ENCODE measurements at regions not wholly inside any gene's neighbourhood (a gene's known extent, or its start where the extent isn't known, plus 50 kb on each side); places are given as distances from the start of the nearest gene placed in this dataset.

DNA sequence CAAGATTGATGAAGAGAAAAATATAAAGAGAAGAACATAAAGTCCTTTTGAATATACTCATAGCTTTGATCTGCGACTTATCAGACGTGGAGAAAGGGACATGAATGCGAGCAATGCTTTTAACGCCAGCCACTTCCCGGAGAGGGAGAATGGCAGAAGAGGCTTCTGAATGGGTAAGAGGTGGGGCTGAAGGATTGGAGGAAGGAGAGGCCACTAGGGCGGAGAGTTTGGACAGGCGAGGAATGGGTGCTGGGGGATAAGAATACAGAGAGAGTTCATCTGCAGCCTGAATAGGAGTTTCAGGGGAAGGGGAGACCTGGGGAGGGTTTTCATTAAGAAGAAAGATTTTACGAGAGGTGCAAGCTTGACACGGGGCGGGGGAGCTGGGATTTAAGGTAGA is 2534.9 kb downstream of the PCDH7 start:
- H3K79me2 ChIP-seq (ENCODE audit: insufficient read depth, low read depth, low read length), result no peaks in the 10 kb centered on the region
- H3K4me2 ChIP-seq (ENCODE audit: low read length), result no peak overlapping the region
- TF ChIP-seq, protein P1, sequence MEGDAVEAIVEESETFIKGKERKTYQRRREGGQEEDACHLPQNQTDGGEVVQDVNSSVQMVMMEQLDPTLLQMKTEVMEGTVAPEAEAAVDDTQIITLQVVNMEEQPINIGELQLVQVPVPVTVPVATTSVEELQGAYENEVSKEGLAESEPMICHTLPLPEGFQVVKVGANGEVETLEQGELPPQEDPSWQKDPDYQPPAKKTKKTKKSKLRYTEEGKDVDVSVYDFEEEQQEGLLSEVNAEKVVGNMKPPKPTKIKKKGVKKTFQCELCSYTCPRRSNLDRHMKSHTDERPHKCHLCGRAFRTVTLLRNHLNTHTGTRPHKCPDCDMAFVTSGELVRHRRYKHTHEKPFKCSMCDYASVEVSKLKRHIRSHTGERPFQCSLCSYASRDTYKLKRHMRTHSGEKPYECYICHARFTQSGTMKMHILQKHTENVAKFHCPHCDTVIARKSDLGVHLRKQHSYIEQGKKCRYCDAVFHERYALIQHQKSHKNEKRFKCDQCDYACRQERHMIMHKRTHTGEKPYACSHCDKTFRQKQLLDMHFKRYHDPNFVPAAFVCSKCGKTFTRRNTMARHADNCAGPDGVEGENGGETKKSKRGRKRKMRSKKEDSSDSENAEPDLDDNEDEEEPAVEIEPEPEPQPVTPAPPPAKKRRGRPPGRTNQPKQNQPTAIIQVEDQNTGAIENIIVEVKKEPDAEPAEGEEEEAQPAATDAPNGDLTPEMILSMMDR (conservative IDR thresholded peaks at IDR 0.05; ENCODE audit: low read length), result no peak
- TF ChIP-seq EZH2phosphoT487 (IDR thresholded peaks at IDR 0.05; ENCODE audit: borderline replicate concordance, low read depth, low read length), result no peak
- no peaks in the 10 kb centered on the region for H3K36me3 ChIP-seq (ENCODE audit: insufficient read depth, low read length)
- no peak for DNase-seq (ENCODE audit: low spot score)
- no peaks in the 10 kb centered on the region for H3K9me3 ChIP-seq (ENCODE audit: low read length)
- no peak overlapping the region for H2AFZ ChIP-seq (ENCODE audit: low read length)
- BruUV-seq (replicated peaks), result no TSS peak
- H3K9me2 ChIP-seq (ENCODE audit: insufficient read depth, low read length), result no peaks in the 10 kb centered on the region
- H3K27ac ChIP-seq (ENCODE audit: low read depth, low read length, poor library complexity, severe bottlenecking), result no peak overlapping the region
- no peaks in the 10 kb centered on the region for H3K4me1 ChIP-seq (ENCODE audit: insufficient read depth, low read length, poor library complexity, severe bottlenecking)
- ChIA-PET CTCF (ENCODE audit: unreplicated experiment) (no interaction called here), POLR2A (no interaction called here)
- H3K4me3 ChIP-seq (ENCODE audit: low read depth, low read length, poor library complexity, severe bottlenecking), result no peak overlapping the region
- intact Hi-C loops (cut with micrococcal nuclease; ENCODE audit: unreplicated experiment), result no loop called here
- no peaks in the 10 kb centered on the region for H4K20me1 ChIP-seq (ENCODE audit: insufficient read depth, low read length)

DNA sequence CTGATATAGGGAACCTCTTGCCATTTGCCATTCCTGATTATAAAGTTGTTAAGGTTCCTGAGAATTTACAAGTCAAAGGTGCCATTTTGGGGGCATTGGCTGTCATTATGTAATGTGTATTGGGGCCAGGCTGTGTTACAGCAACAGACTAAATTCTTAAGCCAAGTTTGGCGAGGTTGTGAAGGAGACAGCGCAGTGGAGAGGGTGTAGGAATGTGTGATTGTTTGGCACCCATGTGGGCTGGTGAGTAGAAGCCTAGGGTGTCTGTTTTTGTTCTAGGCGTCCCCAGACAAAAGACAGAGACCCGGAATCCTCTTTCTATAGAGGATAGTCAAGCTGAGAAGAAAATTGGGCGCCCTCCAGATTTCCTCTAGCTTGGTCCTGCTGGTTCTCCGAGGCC is 2535.3 kb downstream of the PCDH7 start:
- DNase-seq (ENCODE audit: low spot score), result no peak
- no TSS peak for BruUV-seq (replicated peaks)
- no peaks in the 10 kb centered on the region for H3K36me3 ChIP-seq (ENCODE audit: insufficient read depth, low read length)
- no peaks in the 10 kb centered on the region for H3K79me2 ChIP-seq (ENCODE audit: insufficient read depth, low read depth, low read length)
- ChIA-PET CTCF (ENCODE audit: unreplicated experiment) (no interaction called here), POLR2A (no interaction called here)
- H3K4me1 ChIP-seq (ENCODE audit: insufficient read depth, low read length, poor library complexity, severe bottlenecking), result no peaks in the 10 kb centered on the region
- H4K20me1 ChIP-seq (ENCODE audit: insufficient read depth, low read length), result no peaks in the 10 kb centered on the region
- no peaks in the 10 kb centered on the region for H3K9me3 ChIP-seq (ENCODE audit: low read length)
- no peak overlapping the region for H3K4me3 ChIP-seq (ENCODE audit: low read depth, low read length, poor library complexity, severe bottlenecking)
- intact Hi-C loops (cut with micrococcal nuclease; ENCODE audit: unreplicated experiment), result no loop called here
- no peak overlapping the region for H3K27ac ChIP-seq (ENCODE audit: low read depth, low read length, poor library complexity, severe bottlenecking)
- H3K9me2 ChIP-seq (ENCODE audit: insufficient read depth, low read length), result no peaks in the 10 kb centered on the region
- no peak overlapping the region for H2AFZ ChIP-seq (ENCODE audit: low read length)
- TF ChIP-seq, protein P1 (conservative IDR thresholded peaks at IDR 0.05; ENCODE audit: low read length), result no peak
- no peak for TF ChIP-seq EZH2phosphoT487 (IDR thresholded peaks at IDR 0.05; ENCODE audit: borderline replicate concordance, low read depth, low read length)
- H3K4me2 ChIP-seq (ENCODE audit: low read length), result no peak overlapping the region

DNA sequence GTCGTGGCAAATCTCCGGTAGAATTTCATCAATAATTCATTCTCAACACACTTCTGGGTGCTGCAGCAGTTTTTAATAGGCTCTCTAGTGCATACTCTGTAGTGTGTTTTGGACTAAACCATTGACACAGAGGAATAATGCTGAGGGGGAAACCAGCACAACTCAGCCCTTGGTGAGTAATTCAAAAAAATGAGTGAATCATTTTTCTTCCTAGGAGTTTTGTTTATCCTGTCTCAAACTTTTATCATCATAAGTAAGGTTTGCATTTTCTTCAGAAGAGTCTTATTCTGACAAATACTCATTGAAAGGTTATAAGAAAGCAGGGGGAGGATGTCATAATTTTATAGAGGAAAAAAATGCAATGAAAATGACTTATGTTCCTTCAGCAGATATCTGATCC is 2542.7 kb downstream of the PCDH7 start:
- no peaks in the 10 kb centered on the region for H4K20me1 ChIP-seq (ENCODE audit: insufficient read depth, low read length)
- no peak overlapping the region for H3K4me3 ChIP-seq (ENCODE audit: low read depth, low read length, poor library complexity, severe bottlenecking)
- ChIA-PET POLR2A (no interaction called here), CTCF (ENCODE audit: unreplicated experiment) (no interaction called here)
- no peaks in the 10 kb centered on the region for H3K9me2 ChIP-seq (ENCODE audit: insufficient read depth, low read length)
- no peak overlapping the region for H2AFZ ChIP-seq (ENCODE audit: low read length)
- no peaks in the 10 kb centered on the region for H3K36me3 ChIP-seq (ENCODE audit: insufficient read depth, low read length)
- H3K4me1 ChIP-seq (ENCODE audit: insufficient read depth, low read length, poor library complexity, severe bottlenecking), result no peaks in the 10 kb centered on the region
- no peaks in the 10 kb centered on the region for H3K9me3 ChIP-seq (ENCODE audit: low read length)
- BruUV-seq (replicated peaks), result no TSS peak
- DNase-seq (ENCODE audit: low spot score), result no peak
- no peaks in the 10 kb centered on the region for H3K79me2 ChIP-seq (ENCODE audit: insufficient read depth, low read depth, low read length)
- no peak for TF ChIP-seq EZH2phosphoT487 (IDR thresholded peaks at IDR 0.05; ENCODE audit: borderline replicate concordance, low read depth, low read length)
- TF ChIP-seq, protein P1 (conservative IDR thresholded peaks at IDR 0.05; ENCODE audit: low read length), result no peak
- no peak overlapping the region for H3K27ac ChIP-seq (ENCODE audit: low read depth, low read length, poor library complexity, severe bottlenecking)
- no peak overlapping the region for H3K4me2 ChIP-seq (ENCODE audit: low read length)
- intact Hi-C loops (cut with micrococcal nuclease; ENCODE audit: unreplicated experiment), result no loop called here
